ENCODE measurements at regions not wholly inside any gene's neighbourhood (a gene's known extent, or its start where the extent isn't known, plus 50 kb on each side); places are given as distances from the start of the nearest gene placed in this dataset.

GRCh38 chr15:39430389-39430788, 150.5 kb upstream of the THBS1 start:
- Mint-ChIP-seq H3K36me3 (ENCODE audit: unreplicated experiment) (no peaks in the 10 kb centered on the region), H3K9me3 (ENCODE audit: unreplicated experiment) (no peaks in the 10 kb centered on the region), H3K27ac (ENCODE audit: unreplicated experiment) (no peak overlapping the region), H3K27me3 (ENCODE audit: unreplicated experiment) (no peaks in the 10 kb centered on the region), H3K4me1 (ENCODE audit: unreplicated experiment) (peaks cover 34% of the 10 kb centered on the region), H3K4me3 (ENCODE audit: unreplicated experiment) (no peak overlapping the region)
- no peak for DNase-seq (ENCODE audit: extremely low spot score, unreplicated experiment)
- no peak for TF ChIP-seq CTCF (IDR thresholded peaks at IDR 0.05)

GRCh38 chr15:39431376-39431775, 149.5 kb upstream of the THBS1 start:
- Mint-ChIP-seq H3K4me1 (ENCODE audit: unreplicated experiment) (peaks cover 38% of the 10 kb centered on the region), H3K27ac (ENCODE audit: unreplicated experiment) (no peak overlapping the region), H3K27me3 (ENCODE audit: unreplicated experiment) (no peaks in the 10 kb centered on the region), H3K4me3 (ENCODE audit: unreplicated experiment) (no peak overlapping the region), H3K9me3 (ENCODE audit: unreplicated experiment) (no peaks in the 10 kb centered on the region), H3K36me3 (ENCODE audit: unreplicated experiment) (no peaks in the 10 kb centered on the region)
- TF ChIP-seq CTCF (IDR thresholded peaks at IDR 0.05) = no peak
- no peak for DNase-seq (ENCODE audit: extremely low spot score, unreplicated experiment)

- H3K36me3 Mint-ChIP-seq (ENCODE audit: unreplicated experiment) = no peaks in the 10 kb centered on the region
Observed at GRCh38 chr15:39432026-39432425, 148.9 kb upstream of the THBS1 start.

GRCh38 chr15:39432912-39433348, 147.9 kb upstream of the THBS1 start:
- no peak overlapping the region for H3K27ac Mint-ChIP-seq (ENCODE audit: unreplicated experiment)
- no peak for TF ChIP-seq CTCF (IDR thresholded peaks at IDR 0.05)
- no peaks in the 10 kb centered on the region for H3K36me3 Mint-ChIP-seq (ENCODE audit: unreplicated experiment)
- peaks cover 33% of the 10 kb centered on the region for H3K4me1 Mint-ChIP-seq (ENCODE audit: unreplicated experiment)
- no peaks in the 10 kb centered on the region for H3K27me3 Mint-ChIP-seq (ENCODE audit: unreplicated experiment)
- H3K9me3 Mint-ChIP-seq (ENCODE audit: unreplicated experiment) = no peaks in the 10 kb centered on the region
- DNase-seq (ENCODE audit: extremely low spot score, unreplicated experiment) = no peak
- no peak overlapping the region for H3K4me3 Mint-ChIP-seq (ENCODE audit: unreplicated experiment)

More at GRCh38 chr15:39432026-39432425, 148.9 kb upstream of the THBS1 start:
- no peaks in the 10 kb centered on the region for H3K27me3 Mint-ChIP-seq (ENCODE audit: unreplicated experiment)
- DNase-seq (ENCODE audit: extremely low spot score, unreplicated experiment) = no peak
- H3K9me3 Mint-ChIP-seq (ENCODE audit: unreplicated experiment) = no peaks in the 10 kb centered on the region
- TF ChIP-seq CTCF (IDR thresholded peaks at IDR 0.05) = no peak
- H3K27ac Mint-ChIP-seq (ENCODE audit: unreplicated experiment) = no peak overlapping the region
- H3K4me1 Mint-ChIP-seq (ENCODE audit: unreplicated experiment) = peaks cover 36% of the 10 kb centered on the region
- no peak overlapping the region for H3K4me3 Mint-ChIP-seq (ENCODE audit: unreplicated experiment)

GRCh38 chr15:39433376-39433775, 147.5 kb upstream of the THBS1 start:
- H3K36me3 Mint-ChIP-seq (ENCODE audit: unreplicated experiment) = no peaks in the 10 kb centered on the region
- no peak for DNase-seq (ENCODE audit: extremely low spot score, unreplicated experiment)
- H3K4me1 Mint-ChIP-seq (ENCODE audit: unreplicated experiment) = peaks cover 33% of the 10 kb centered on the region
- H3K27ac Mint-ChIP-seq (ENCODE audit: unreplicated experiment) = no peak overlapping the region
- no peaks in the 10 kb centered on the region for H3K9me3 Mint-ChIP-seq (ENCODE audit: unreplicated experiment)
- H3K27me3 Mint-ChIP-seq (ENCODE audit: unreplicated experiment) = no peaks in the 10 kb centered on the region
- no peak overlapping the region for H3K4me3 Mint-ChIP-seq (ENCODE audit: unreplicated experiment)
- no peak for TF ChIP-seq CTCF (IDR thresholded peaks at IDR 0.05)

All from osteocyte (in vitro differentiated cells).